ENCODE measurements at regions not wholly inside any gene's neighbourhood (a gene's known extent, or its start where the extent isn't known, plus 50 kb on each side); places are given as distances from the start of the nearest gene placed in this dataset.
"Not testable (repeated sequence)": the region's sequence is repeated elsewhere in the genome, so short reads cannot be mapped to it uniquely, and the experiment has no call there.

DNA sequence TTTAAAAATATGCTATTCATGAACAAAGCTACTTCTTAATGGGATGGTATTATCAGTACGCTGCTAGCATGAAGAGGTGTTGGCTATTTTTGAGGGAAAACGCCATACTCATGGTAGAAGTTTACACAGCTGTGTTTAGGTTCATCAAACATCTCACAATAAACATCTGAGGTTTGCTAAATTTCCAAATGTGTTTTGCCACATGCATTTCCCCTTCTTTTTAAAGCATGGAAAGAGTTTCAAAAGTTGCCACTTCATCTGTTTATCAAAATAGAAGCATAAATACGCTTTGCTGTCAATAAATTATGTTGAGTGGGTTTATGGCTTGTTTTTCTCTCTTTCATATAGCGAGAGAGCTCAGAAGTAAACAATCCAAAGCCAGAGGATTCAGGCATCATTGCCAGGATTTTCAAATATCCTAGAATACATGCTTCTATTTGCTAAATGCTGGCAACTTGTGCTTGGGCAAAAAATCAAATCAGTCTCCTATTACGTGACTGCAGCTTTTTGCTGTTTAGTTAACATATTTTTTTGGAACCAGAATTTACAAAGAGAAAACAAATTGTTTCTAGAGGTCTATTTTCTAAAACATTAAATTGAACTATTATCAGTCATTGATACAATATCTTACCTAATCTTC lies 1919.9 kb upstream of the LRRTM1 start:
- no peaks in the 10 kb centered on the region for H3K27me3 ChIP-seq (ENCODE audit: control insufficient read depth, insufficient read depth)
- intact Hi-C loops (cut with DNase I): no loop called here
- no peaks in the 10 kb centered on the region for H3K9me3 ChIP-seq (ENCODE audit: control insufficient read depth, low read length)
- H3K4me1 ChIP-seq (ENCODE audit: control insufficient read depth, insufficient read depth, low read length): no peaks in the 10 kb centered on the region
- no peak overlapping the region for H3K4me3 ChIP-seq (ENCODE audit: low read length)
- ATAC-seq: no peak
- DNase-seq: no peak
- WGBS: 71% methylated on average over 5 of the region's 5 CpGs
- H3K27ac ChIP-seq (ENCODE audit: low read length): no peak overlapping the region

DNA sequence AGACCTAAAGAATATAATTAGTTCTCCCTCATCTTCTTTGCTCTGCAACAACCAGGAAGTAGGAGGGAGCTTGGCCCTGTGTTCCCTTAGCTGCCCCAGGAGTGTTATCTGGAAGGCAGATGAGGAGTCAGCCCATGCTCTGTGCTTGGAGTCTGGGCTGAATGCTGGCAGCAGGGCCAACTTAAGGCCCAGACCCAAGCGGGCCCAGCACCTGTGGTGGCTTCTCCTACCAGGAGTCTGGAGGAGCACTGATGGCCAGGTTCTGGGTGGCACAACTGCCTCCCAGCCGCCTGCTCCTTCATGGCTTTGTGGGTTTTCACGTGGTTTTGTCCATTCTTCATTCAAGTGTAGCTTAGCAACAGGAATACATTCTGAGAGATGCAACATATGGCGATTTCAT lies 1910.7 kb upstream of the LRRTM1 start:
- no peak overlapping the region for H3K4me3 ChIP-seq (ENCODE audit: low read length)
- no peaks in the 10 kb centered on the region for H3K4me1 ChIP-seq (ENCODE audit: control insufficient read depth, insufficient read depth, low read length)
- intact Hi-C loops (cut with DNase I): no loop called here
- DNase-seq (peak in 1 of 3 donors; percentile 15), ATAC-seq (no peak)
- H3K27me3 ChIP-seq (ENCODE audit: control insufficient read depth, insufficient read depth): no peaks in the 10 kb centered on the region
- no peak overlapping the region for H3K27ac ChIP-seq (ENCODE audit: low read length)
- WGBS: 83% methylated on average over 4 of the region's 4 CpGs
- no peaks in the 10 kb centered on the region for H3K9me3 ChIP-seq (ENCODE audit: control insufficient read depth, low read length)

DNA sequence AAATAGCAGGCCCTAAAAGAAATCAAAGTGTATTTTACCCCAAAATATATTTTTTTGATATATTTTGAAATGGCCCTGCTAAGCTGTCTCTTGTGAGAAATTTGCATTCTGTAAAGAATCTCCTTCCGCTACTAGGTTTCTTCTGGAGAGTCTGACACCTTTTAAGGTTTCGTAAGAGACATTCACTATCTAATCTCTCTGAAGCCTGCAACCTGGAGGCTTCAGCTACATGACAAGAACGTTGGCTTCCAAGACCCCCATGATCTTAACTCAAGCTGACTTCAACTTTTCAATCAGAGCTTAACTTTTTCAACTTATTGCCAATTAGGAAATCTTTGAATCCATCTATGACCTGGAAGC lies 1894.9 kb upstream of the LRRTM1 start:
- 63% methylated on average over 3 of the region's 3 CpGs for WGBS
- H3K4me1 ChIP-seq (ENCODE audit: control insufficient read depth, insufficient read depth, low read length): no peaks in the 10 kb centered on the region
- DNase-seq: no peak
- intact Hi-C loops (cut with DNase I): no loop called here
- no peak overlapping the region for H3K27ac ChIP-seq (ENCODE audit: low read length)
- H3K27me3 ChIP-seq (ENCODE audit: control insufficient read depth, insufficient read depth): no peaks in the 10 kb centered on the region
- H3K4me3 ChIP-seq (ENCODE audit: low read length): no peak overlapping the region
- ATAC-seq: no peak
- no peaks in the 10 kb centered on the region for H3K9me3 ChIP-seq (ENCODE audit: control insufficient read depth, low read length)

DNA sequence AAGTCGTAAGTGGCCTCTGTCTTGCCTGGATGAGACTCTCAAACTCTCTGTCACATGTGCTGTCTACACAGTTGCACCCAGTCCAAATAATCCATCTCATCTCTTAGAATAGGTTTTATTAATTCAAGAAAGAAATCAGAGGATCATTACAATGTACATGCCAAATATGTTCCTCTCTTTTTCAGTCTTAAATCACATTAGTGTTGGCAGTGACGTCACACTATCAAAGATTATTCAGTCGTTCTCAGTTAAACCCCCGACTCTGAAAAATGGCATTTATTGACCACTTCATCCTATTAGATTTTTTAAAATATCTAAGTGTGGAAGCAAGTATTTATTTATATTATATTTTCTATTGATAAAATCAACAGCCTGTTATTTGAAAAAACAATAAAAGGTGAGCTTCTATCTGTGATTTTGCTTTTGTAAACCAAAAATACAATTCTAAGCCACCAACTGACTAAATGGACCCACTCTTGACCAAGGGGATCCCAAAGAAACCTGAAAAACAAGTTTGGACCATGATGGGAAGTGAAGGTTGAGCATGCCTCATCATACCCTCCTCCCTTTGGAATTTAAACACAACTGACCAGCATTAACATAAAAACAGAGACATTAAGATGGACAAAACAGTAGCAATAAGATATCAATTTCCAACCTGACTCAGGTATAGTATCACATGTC lies 1894.4 kb upstream of the LRRTM1 start:
- no peak overlapping the region for H3K4me3 ChIP-seq (ENCODE audit: low read length)
- no peaks in the 10 kb centered on the region for H3K4me1 ChIP-seq (ENCODE audit: control insufficient read depth, insufficient read depth, low read length)
- 89% methylated on average over 4 of the region's 4 CpGs for WGBS
- DNase-seq (no peak), ATAC-seq (no peak)
- no peaks in the 10 kb centered on the region for H3K27me3 ChIP-seq (ENCODE audit: control insufficient read depth, insufficient read depth)
- intact Hi-C loops (cut with DNase I): no loop called here
- no peak overlapping the region for H3K27ac ChIP-seq (ENCODE audit: low read length)
- no peaks in the 10 kb centered on the region for H3K9me3 ChIP-seq (ENCODE audit: control insufficient read depth, low read length)

DNA sequence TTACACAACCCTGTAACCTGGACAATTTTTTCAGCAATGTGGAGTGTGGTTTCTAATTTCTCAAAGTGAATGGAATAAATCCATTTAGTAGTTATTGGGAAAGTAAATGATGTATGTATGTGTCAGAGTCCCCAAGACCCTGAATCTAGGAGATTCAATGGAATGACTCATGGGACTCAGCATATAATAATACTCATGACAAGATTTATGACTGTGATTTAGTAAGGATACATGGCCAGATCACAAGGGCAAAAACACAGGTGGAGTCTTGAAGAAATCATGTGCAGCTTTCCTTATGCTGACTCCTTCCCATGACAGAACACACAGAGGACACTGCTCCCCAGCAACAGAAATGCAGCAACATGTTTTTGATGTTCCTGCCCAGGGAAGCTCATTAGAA lies 1877.7 kb upstream of the LRRTM1 start:
- intact Hi-C loops (cut with DNase I): no loop called here
- DNase-seq: no peak
- Histone ChIP-seq H3K9me3 (ENCODE audit: control insufficient read depth, low read length) (no peaks in the 10 kb centered on the region), H3K27ac (ENCODE audit: low read length) (no peak overlapping the region), H3K4me1 (ENCODE audit: control insufficient read depth, insufficient read depth, low read length) (no peaks in the 10 kb centered on the region), H3K4me3 (ENCODE audit: low read length) (no peak overlapping the region), H3K27me3 (ENCODE audit: control insufficient read depth, insufficient read depth) (no peaks in the 10 kb centered on the region)
- ATAC-seq: no peak

- H3K27ac ChIP-seq (ENCODE audit: low read length); H3K9me3 ChIP-seq (ENCODE audit: control insufficient read depth, low read length); ATAC-seq; intact Hi-C loops (cut with DNase I); DNase-seq; H3K27me3 ChIP-seq (ENCODE audit: control insufficient read depth, insufficient read depth); H3K4me3 ChIP-seq (ENCODE audit: low read length); H3K4me1 ChIP-seq (ENCODE audit: control insufficient read depth, insufficient read depth, low read length): not testable (repeated sequence)
- WGBS: 94% methylated on average over 10 of the region's 10 CpGs
Measured at GRCh38 chr2:82175210-82175609, 1870.7 kb upstream of the LRRTM1 start.

GRCh38 chr2:82172483-82172882 lies 1867.9 kb upstream of the LRRTM1 start:
- H3K27me3 ChIP-seq (ENCODE audit: control insufficient read depth, insufficient read depth): no peaks in the 10 kb centered on the region

GRCh38 chr2:82169379-82169778 lies 1864.8 kb upstream of the LRRTM1 start:
- WGBS: 80% methylated on average over 4 of the region's 4 CpGs
- H3K4me3 ChIP-seq (ENCODE audit: low read length): no peak overlapping the region
- H3K4me1 ChIP-seq (ENCODE audit: control insufficient read depth, insufficient read depth, low read length): no peaks in the 10 kb centered on the region
- DNase-seq (no peak), ATAC-seq (no peak)
- H3K27me3 ChIP-seq (ENCODE audit: control insufficient read depth, insufficient read depth): no peaks in the 10 kb centered on the region
- H3K27ac ChIP-seq (ENCODE audit: low read length): no peak overlapping the region
- H3K9me3 ChIP-seq (ENCODE audit: control insufficient read depth, low read length): no peaks in the 10 kb centered on the region
- intact Hi-C loops (cut with DNase I): no loop called here

More at GRCh38 chr2:82172483-82172882, 1867.9 kb upstream of the LRRTM1 start:
- DNase-seq (no peak), ATAC-seq (no peak)
- Histone ChIP-seq H3K9me3 (ENCODE audit: control insufficient read depth, low read length) (no peaks in the 10 kb centered on the region), H3K27ac (ENCODE audit: low read length) (no peak overlapping the region), H3K4me3 (ENCODE audit: low read length) (no peak overlapping the region), H3K4me1 (ENCODE audit: control insufficient read depth, insufficient read depth, low read length) (no peaks in the 10 kb centered on the region)
- intact Hi-C loops (cut with DNase I): no loop called here
- 53% methylated on average over 2 of the region's 2 CpGs for WGBS

DNA sequence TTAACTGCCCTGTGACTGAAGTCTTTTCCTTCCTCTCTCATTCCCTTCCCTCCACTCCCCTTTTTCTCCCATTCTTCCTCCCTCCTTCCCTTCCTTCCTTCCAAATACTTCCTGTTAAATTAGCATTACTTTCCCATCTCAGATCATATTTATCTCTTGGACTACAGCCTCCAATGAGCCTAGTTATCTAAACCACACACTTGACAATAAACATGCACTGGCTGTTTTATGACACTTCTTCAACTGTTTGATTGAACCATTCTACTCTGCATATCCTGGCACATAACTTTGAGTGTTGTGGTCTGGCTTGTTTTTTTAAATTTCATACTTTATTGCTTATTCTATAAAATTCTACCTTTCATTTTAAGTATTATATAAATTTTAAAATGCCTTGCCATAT lies 1860.8 kb upstream of the LRRTM1 start:
- intact Hi-C loops (cut with DNase I): no loop called here
- no peaks in the 10 kb centered on the region for H3K9me3 ChIP-seq (ENCODE audit: control insufficient read depth, low read length)
- ATAC-seq: no peak
- H3K4me3 ChIP-seq (ENCODE audit: low read length): no peak overlapping the region
- no peak for DNase-seq
- no peaks in the 10 kb centered on the region for H3K27me3 ChIP-seq (ENCODE audit: control insufficient read depth, insufficient read depth)
- no peak overlapping the region for H3K27ac ChIP-seq (ENCODE audit: low read length)
- H3K4me1 ChIP-seq (ENCODE audit: control insufficient read depth, insufficient read depth, low read length): no peaks in the 10 kb centered on the region

DNA sequence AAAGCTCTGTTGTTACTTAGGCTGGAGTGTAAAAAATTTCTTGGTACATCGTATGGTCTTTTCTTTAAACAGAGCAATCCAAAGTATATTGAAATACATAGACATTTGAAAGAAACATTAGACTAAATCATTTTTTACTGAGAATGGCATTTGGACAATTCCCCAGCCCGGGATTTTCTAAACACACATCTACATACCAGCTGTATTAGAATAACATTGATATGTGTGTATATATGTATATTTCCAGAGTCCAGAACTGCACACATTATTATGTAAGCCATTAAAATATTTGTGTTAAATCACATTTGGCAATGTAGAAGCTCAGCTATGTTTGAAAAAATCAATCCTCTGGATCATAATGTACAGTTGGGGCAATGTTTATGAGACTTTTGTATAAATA lies 1853.6 kb upstream of the LRRTM1 start:
- no peaks in the 10 kb centered on the region for H3K4me1 ChIP-seq (ENCODE audit: control insufficient read depth, insufficient read depth, low read length)
- no peak overlapping the region for H3K27ac ChIP-seq (ENCODE audit: low read length)
- H3K9me3 ChIP-seq (ENCODE audit: control insufficient read depth, low read length): no peaks in the 10 kb centered on the region
- no peaks in the 10 kb centered on the region for H3K27me3 ChIP-seq (ENCODE audit: control insufficient read depth, insufficient read depth)
- 66% methylated on average over 2 of the region's 2 CpGs for WGBS
- DNase-seq: no peak
- no peak for ATAC-seq
- no peak overlapping the region for H3K4me3 ChIP-seq (ENCODE audit: low read length)
- intact Hi-C loops (cut with DNase I): no loop called here

GRCh38 chr2:82155469-82155868 lies 1850.9 kb upstream of the LRRTM1 start:
- 88% methylated on average over 4 of the region's 4 CpGs for WGBS
- H3K9me3 ChIP-seq (ENCODE audit: control insufficient read depth, low read length): no peaks in the 10 kb centered on the region
- no peaks in the 10 kb centered on the region for H3K4me1 ChIP-seq (ENCODE audit: control insufficient read depth, insufficient read depth, low read length)
- intact Hi-C loops (cut with DNase I): no loop called here
- H3K27ac ChIP-seq (ENCODE audit: low read length): no peak overlapping the region
- no peaks in the 10 kb centered on the region for H3K27me3 ChIP-seq (ENCODE audit: control insufficient read depth, insufficient read depth)
- ATAC-seq: no peak
- no peak for DNase-seq
- H3K4me3 ChIP-seq (ENCODE audit: low read length): no peak overlapping the region

DNA sequence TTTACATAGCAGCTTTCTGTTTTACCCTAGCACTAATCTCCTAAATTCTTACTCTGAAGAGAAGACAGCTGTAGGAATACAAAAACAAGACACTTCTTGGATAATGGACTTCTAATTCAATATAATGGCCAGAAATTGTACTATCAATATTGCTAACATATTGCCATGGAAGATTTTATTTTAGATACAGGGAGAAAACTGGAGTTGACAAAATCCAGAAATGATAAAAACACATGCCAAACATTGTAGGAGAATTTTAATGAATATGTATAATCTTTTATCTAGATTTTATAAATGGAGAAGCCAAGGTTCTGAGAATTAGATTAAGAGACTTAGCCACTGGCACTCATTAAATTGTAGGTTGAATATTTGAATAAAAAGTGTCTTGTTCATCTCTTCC lies 1838.8 kb upstream of the LRRTM1 start:
- intact Hi-C loops (cut with DNase I): no loop called here
- H3K27me3 ChIP-seq (ENCODE audit: control insufficient read depth, insufficient read depth): no peaks in the 10 kb centered on the region
- H3K9me3 ChIP-seq (ENCODE audit: control insufficient read depth, low read length): no peaks in the 10 kb centered on the region
- ATAC-seq (no peak), DNase-seq (no peak)
- no peak overlapping the region for H3K27ac ChIP-seq (ENCODE audit: low read length)
- no peak overlapping the region for H3K4me3 ChIP-seq (ENCODE audit: low read length)
- H3K4me1 ChIP-seq (ENCODE audit: control insufficient read depth, insufficient read depth, low read length): no peaks in the 10 kb centered on the region
